Hematopoietic multipotent progenitor cell treated with erythropoietin and hydrocortisone succinate and interleukin-3 and kit ligand, for 17 days (in vitro differentiated cells): ENCODE measurements at regions not wholly inside any gene's neighbourhood (a gene's known extent, or its start where the extent isn't known, plus 50 kb on each side); places are given as distances from the start of the nearest gene placed in this dataset.
"Not testable (repeated sequence)": the region's sequence is repeated elsewhere in the genome, so short reads cannot be mapped to it uniquely, and the experiment has no call there.

ENCODE experiments used
- DNase-seq: peaks from one replicate; pipeline ENCODE4 v3.0.0-alpha.2; 2015; ENCODE audit warnings: low spot score

- DNase-seq: no peak
These were observed 143.4 kb upstream of the ADO start for GRCh38 chr10:62661143-62661542.

GRCh38 chr10:62662486-62662885, 142.0 kb upstream of the ADO start:
- no peak for DNase-seq

- DNase-seq: no peak
These were observed 138.7 kb upstream of the ADO start for GRCh38 chr10:62665771-62666170.

- DNase-seq: no peak
These were observed 138.2 kb upstream of the ADO start for GRCh38 chr10:62666275-62666674.

GRCh38 chr10:62669341-62669740, 135.2 kb upstream of the ADO start:
- no peak for DNase-seq

- DNase-seq: no peak
These were observed 133.4 kb upstream of the ADO start for GRCh38 chr10:62671104-62671503.

GRCh38 chr10:62681211-62681940, 123.1 kb upstream of the ADO start:
- no peak for DNase-seq

GRCh38 chr10:62684911-62685310, 119.6 kb upstream of the ADO start:
- DNase-seq: no peak

GRCh38 chr10:62687230-62687748, 117.2 kb upstream of the ADO start:
- DNase-seq: no peak

GRCh38 chr10:62688971-62689700, 115.4 kb upstream of the ADO start:
- no peak for DNase-seq

GRCh38 chr10:62689712-62690111, 114.8 kb upstream of the ADO start:
- DNase-seq: no peak

GRCh38 chr10:62690703-62691102, 113.8 kb upstream of the ADO start:
- no peak for DNase-seq

GRCh38 chr10:62691336-62691735, 113.2 kb upstream of the ADO start:
- DNase-seq: no peak

GRCh38 chr10:62692085-62692484, 112.4 kb upstream of the ADO start:
- no peak for DNase-seq

- no peak for DNase-seq
These were observed 111.2 kb upstream of the ADO start for GRCh38 chr10:62693306-62693705.

GRCh38 chr10:62694537-62695126, 109.9 kb upstream of the ADO start:
- no peak for DNase-seq

- no peak for DNase-seq
These were observed 107.7 kb upstream of the ADO start for GRCh38 chr10:62696798-62697197.

GRCh38 chr10:62699148-62699547, 105.4 kb upstream of the ADO start:
- no peak for DNase-seq

- DNase-seq: not testable (repeated sequence)
These were observed 100.4 kb upstream of the ADO start for GRCh38 chr10:62704121-62704520.

- DNase-seq: no peak
These were observed 98.7 kb upstream of the ADO start for GRCh38 chr10:62705789-62706188.

- no peak for DNase-seq
These were observed 96.7 kb upstream of the ADO start for GRCh38 chr10:62707810-62708209.

- DNase-seq: no peak
These were observed 96.0 kb upstream of the ADO start for GRCh38 chr10:62708569-62708968.

- no peak for DNase-seq
These were observed 95.3 kb upstream of the ADO start for GRCh38 chr10:62709200-62709599.
